ENCODE measurements at regions not wholly inside any gene's neighbourhood (a gene's known extent, or its start where the extent isn't known, plus 50 kb on each side); places are given as distances from the start of the nearest gene placed in this dataset.

- WGBS, 2 donors (ENCODE audit: extremely low coverage in 2 of 2, insufficient read length in 2 of 2, insufficient replicate concordance in 1 of 2) = no CpG with 5 or more reads among the region's 3 CpGs
- peak overlapping the region; percentile 14 for H2AK5ac ChIP-seq (ENCODE audit: low read depth, low read length)
Measured at GRCh38 chr6:41432280-41432679, 96.9 kb downstream of the NCR2 start.

GRCh38 chr6:41434803-41435481 is 99.5 kb downstream of the NCR2 start:
- Histone ChIP-seq H3K27ac (replicated peaks; ENCODE audit: low read length) (no peak overlapping the region), H4K91ac (ENCODE audit: low read depth, low read length, poor library complexity) (no peak overlapping the region), H3K4ac (ENCODE audit: low read length) (no peak overlapping the region), H3K79me1 (ENCODE audit: low read depth, low read length) (no peaks in the 10 kb centered on the region), H2BK12ac (ENCODE audit: low read length) (no peak overlapping the region), H3K23ac (ENCODE audit: low read depth, low read length, poor library complexity) (no peak overlapping the region), H3K27me3 (ENCODE audit: control insufficient read depth in 3 of 3, insufficient read depth in 3 of 3, low read depth in 1 of 3, low read length in 3 of 3) (peaks cover 0 to 28% (median 6%) of the 10 kb centered on the region in 3 experiments), H3K4me1 (ENCODE audit: control insufficient read depth in 2 of 2, insufficient read depth in 1 of 2, low read depth in 1 of 2, low read length in 2 of 2) (peaks cover 0 to 3% of the 10 kb centered on the region in 2 donors), H3K9ac (ENCODE audit: low read depth, low read length, poor library complexity) (no peak overlapping the region), H2BK5ac (ENCODE audit: low read length) (no peak overlapping the region), H2BK15ac (ENCODE audit: low read length) (no peak overlapping the region), H3K4me3 (ENCODE audit: low read length in 2 of 2) (no peak overlapping the region), H3K18ac (ENCODE audit: low read length) (no peak overlapping the region), H4K8ac (ENCODE audit: low read depth, low read length) (no peak overlapping the region), H2BK120ac (ENCODE audit: low read depth, low read length) (no peak overlapping the region), H3K14ac (ENCODE audit: low read length) (no peak overlapping the region), H2AFZ (ENCODE audit: low read length) (no peak overlapping the region), H3K36me3 (replicated peaks in 1 of 2; ENCODE audit: control insufficient read depth in 2 of 2, insufficient read depth in 2 of 2, low read length in 2 of 2) (no peaks in the 10 kb centered on the region), H3K9me3 (replicated peaks in 1 of 2; ENCODE audit: control insufficient read depth in 2 of 2, insufficient read depth in 1 of 2, low read depth in 1 of 2, low read length in 2 of 2) (no peaks in the 10 kb centered on the region), H2AK5ac (ENCODE audit: low read depth, low read length) (no peak overlapping the region), H3K4me2 (ENCODE audit: insufficient read depth, low read length, poor library complexity, severe bottlenecking) (no peak overlapping the region)
- no CpG with 5 or more reads among the region's 9 CpGs for WGBS, 2 donors (ENCODE audit: extremely low coverage in 2 of 2, insufficient read length in 2 of 2, insufficient replicate concordance in 1 of 2)
- no peak for DNase-seq (ENCODE audit: low spot score)

More at GRCh38 chr6:41432280-41432679, 96.9 kb downstream of the NCR2 start:
- Histone ChIP-seq H3K9ac (ENCODE audit: low read depth, low read length, poor library complexity) (no peak overlapping the region), H3K27me3 (ENCODE audit: control insufficient read depth in 3 of 3, insufficient read depth in 3 of 3, low read depth in 1 of 3, low read length in 3 of 3) (peaks cover 2 to 47% (median 31%) of the 10 kb centered on the region in 3 experiments), H3K4me3 (ENCODE audit: low read length in 2 of 2) (no peak overlapping the region), H3K36me3 (replicated peaks in 1 of 2; ENCODE audit: control insufficient read depth in 2 of 2, insufficient read depth in 2 of 2, low read length in 2 of 2) (no peaks in the 10 kb centered on the region), H4K8ac (ENCODE audit: low read depth, low read length) (no peak overlapping the region), H2BK120ac (ENCODE audit: low read depth, low read length) (no peak overlapping the region), H4K91ac (ENCODE audit: low read depth, low read length, poor library complexity) (no peak overlapping the region), H3K23ac (ENCODE audit: low read depth, low read length, poor library complexity) (no peak overlapping the region), H3K79me1 (ENCODE audit: low read depth, low read length) (no peaks in the 10 kb centered on the region), H3K27ac (replicated peaks; ENCODE audit: low read length) (no peak overlapping the region), H3K4ac (ENCODE audit: low read length) (no peak overlapping the region), H2AFZ (ENCODE audit: low read length) (no peak overlapping the region), H3K4me1 (ENCODE audit: control insufficient read depth in 2 of 2, insufficient read depth in 1 of 2, low read depth in 1 of 2, low read length in 2 of 2) (peaks cover 4 to 13% of the 10 kb centered on the region in 2 donors), H3K4me2 (ENCODE audit: insufficient read depth, low read length, poor library complexity, severe bottlenecking) (no peak overlapping the region), H3K9me3 (replicated peaks in 1 of 2; ENCODE audit: control insufficient read depth in 2 of 2, insufficient read depth in 1 of 2, low read depth in 1 of 2, low read length in 2 of 2) (no peaks in the 10 kb centered on the region), H3K18ac (ENCODE audit: low read length) (peak overlapping the region; percentile 57), H2BK12ac (ENCODE audit: low read length) (no peak overlapping the region), H3K14ac (ENCODE audit: low read length) (no peak overlapping the region), H2BK15ac (ENCODE audit: low read length) (peak overlapping the region; percentile 67), H2BK5ac (ENCODE audit: low read length) (no peak overlapping the region)
- DNase-seq (ENCODE audit: low spot score) = no peak

DNA sequence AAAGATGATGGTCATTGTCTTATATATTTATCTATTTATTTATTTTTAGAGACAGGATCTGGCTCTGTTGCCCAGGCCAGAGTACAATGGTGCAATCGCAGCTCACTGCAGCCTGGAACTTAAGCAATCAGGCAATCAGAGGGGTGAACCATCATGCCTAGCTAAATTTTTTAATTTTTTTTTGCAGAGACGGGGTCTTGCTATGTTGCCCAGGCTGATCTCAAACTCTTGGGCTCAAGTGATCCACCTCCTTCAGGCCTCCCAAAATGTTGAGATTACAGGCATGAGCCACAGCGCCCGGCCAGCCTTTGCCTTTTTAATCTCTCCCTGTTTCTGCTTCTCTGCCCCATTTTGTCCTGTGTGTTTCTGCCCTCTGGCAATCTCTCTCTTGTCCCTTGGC is 102.2 kb downstream of the NCR2 start:
- Histone ChIP-seq H3K79me1 (ENCODE audit: low read depth, low read length) (no peaks in the 10 kb centered on the region), H3K18ac (ENCODE audit: low read length) (no peak overlapping the region), H2BK15ac (ENCODE audit: low read length) (no peak overlapping the region), H2BK12ac (ENCODE audit: low read length) (no peak overlapping the region), H2BK120ac (ENCODE audit: low read depth, low read length) (no peak overlapping the region), H3K27me3 (ENCODE audit: control insufficient read depth in 3 of 3, insufficient read depth in 3 of 3, low read depth in 1 of 3, low read length in 3 of 3) (peaks cover 0 to 13% (median 0%) of the 10 kb centered on the region in 3 experiments), H4K91ac (ENCODE audit: low read depth, low read length, poor library complexity) (no peak overlapping the region), H3K36me3 (replicated peaks in 1 of 2; ENCODE audit: control insufficient read depth in 2 of 2, insufficient read depth in 2 of 2, low read length in 2 of 2) (no peaks in the 10 kb centered on the region), H3K4me1 (ENCODE audit: control insufficient read depth in 2 of 2, insufficient read depth in 1 of 2, low read depth in 1 of 2, low read length in 2 of 2) (peaks cover 11 to 15% of the 10 kb centered on the region in 2 donors), H3K9me3 (replicated peaks in 1 of 2; ENCODE audit: control insufficient read depth in 2 of 2, insufficient read depth in 1 of 2, low read depth in 1 of 2, low read length in 2 of 2) (no peaks in the 10 kb centered on the region), H3K27ac (replicated peaks; ENCODE audit: low read length) (no peak overlapping the region), H3K14ac (ENCODE audit: low read length) (no peak overlapping the region), H3K4me3 (ENCODE audit: low read length in 2 of 2) (no peak overlapping the region), H2AK5ac (ENCODE audit: low read depth, low read length) (no peak overlapping the region), H3K9ac (ENCODE audit: low read depth, low read length, poor library complexity) (no peak overlapping the region), H2AFZ (ENCODE audit: low read length) (no peak overlapping the region), H3K23ac (ENCODE audit: low read depth, low read length, poor library complexity) (no peak overlapping the region), H3K4me2 (ENCODE audit: insufficient read depth, low read length, poor library complexity, severe bottlenecking) (no peak overlapping the region), H4K8ac (ENCODE audit: low read depth, low read length) (no peak overlapping the region), H3K4ac (ENCODE audit: low read length) (no peak overlapping the region), H2BK5ac (ENCODE audit: low read length) (no peak overlapping the region)
- DNase-seq (ENCODE audit: low spot score) = no peak
- no CpG with 5 or more reads among the region's 4 CpGs for WGBS, 2 donors (ENCODE audit: extremely low coverage in 2 of 2, insufficient read length in 2 of 2, insufficient replicate concordance in 1 of 2)

- no peak for DNase-seq (ENCODE audit: low spot score)
- no peak overlapping the region for H3K9ac ChIP-seq (ENCODE audit: low read depth, low read length, poor library complexity)
- no peaks in the 10 kb centered on the region for H3K79me1 ChIP-seq (ENCODE audit: low read depth, low read length)
- no peak overlapping the region for H2BK12ac ChIP-seq (ENCODE audit: low read length)
- no peak overlapping the region for H4K91ac ChIP-seq (ENCODE audit: low read depth, low read length, poor library complexity)
- no peak overlapping the region for H2AFZ ChIP-seq (ENCODE audit: low read length)
- H3K4me2 ChIP-seq (ENCODE audit: insufficient read depth, low read length, poor library complexity, severe bottlenecking) = no peak overlapping the region
- peaks cover 18 to 20% of the 10 kb centered on the region in 2 donors for H3K4me1 ChIP-seq (ENCODE audit: control insufficient read depth in 2 of 2, insufficient read depth in 1 of 2, low read depth in 1 of 2, low read length in 2 of 2)
- no peak overlapping the region for H3K4me3 ChIP-seq (ENCODE audit: low read length in 2 of 2)
- no peak overlapping the region for H2BK5ac ChIP-seq (ENCODE audit: low read length)
- no peak overlapping the region for H3K27ac ChIP-seq (replicated peaks; ENCODE audit: low read length)
- no peak overlapping the region for H3K18ac ChIP-seq (ENCODE audit: low read length)
- peaks cover 0 to 13% (median 0%) of the 10 kb centered on the region in 3 experiments for H3K27me3 ChIP-seq (ENCODE audit: control insufficient read depth in 3 of 3, insufficient read depth in 3 of 3, low read depth in 1 of 3, low read length in 3 of 3)
- no peak overlapping the region for H3K4ac ChIP-seq (ENCODE audit: low read length)
- H2BK120ac ChIP-seq (ENCODE audit: low read depth, low read length) = no peak overlapping the region
- H3K23ac ChIP-seq (ENCODE audit: low read depth, low read length, poor library complexity) = no peak overlapping the region
- no peak overlapping the region for H2AK5ac ChIP-seq (ENCODE audit: low read depth, low read length)
- H3K36me3 ChIP-seq (replicated peaks in 1 of 2; ENCODE audit: control insufficient read depth in 2 of 2, insufficient read depth in 2 of 2, low read length in 2 of 2) = no peaks in the 10 kb centered on the region
- no peaks in the 10 kb centered on the region for H3K9me3 ChIP-seq (replicated peaks in 1 of 2; ENCODE audit: control insufficient read depth in 2 of 2, insufficient read depth in 1 of 2, low read depth in 1 of 2, low read length in 2 of 2)
- no CpG with 5 or more reads among the region's 1 CpG for WGBS, 2 donors (ENCODE audit: extremely low coverage in 2 of 2, insufficient read length in 2 of 2, insufficient replicate concordance in 1 of 2)
- H4K8ac ChIP-seq (ENCODE audit: low read depth, low read length) = no peak overlapping the region
- no peak overlapping the region for H2BK15ac ChIP-seq (ENCODE audit: low read length)
- H3K14ac ChIP-seq (ENCODE audit: low read length) = no peak overlapping the region
Measured at GRCh38 chr6:41438746-41439145, 103.3 kb downstream of the NCR2 start.

Measured in neuronal stem cell (in vitro differentiated cells).